HepG2 (cell line): ENCODE measurements at regions not wholly inside any gene's neighbourhood (a gene's known extent, or its start where the extent isn't known, plus 50 kb on each side); places are given as distances from the start of the nearest gene placed in this dataset.

ENCODE experiments used
- ATAC-seq: fragments of 200-7000 bp; cut with Tn5 transposase; 3 replicates; pipeline ENCODE4 v1.9.1; 2020; ENCODE audit warnings: mild to moderate bottlenecking, moderate library complexity
- BruUV-seq: library from RNA; stranded (reverse); fragments of 400-500 nt; replicated peaks from 2 replicates; lab custom pipeline; 2021; lab: Mats Ljungman, UMichigan
- CTCF ChIA-PET: fragments of 300-600 bp; formaldehyde crosslinking; extraction: SDS; loops from one replicate; lab custom pipeline; 2021; ENCODE audit warnings: low total read pairs, inconsistent platforms, low intra/inter-chr PET ratio; lab: Yijun Ruan, JAX
- POLR2A ChIA-PET: fragments of 350-600 bp; sonication (Branson Sonifier 250); formaldehyde crosslinking; loops from one replicate; lab custom pipeline; 2020; ENCODE audit warnings: antibody characterized with exemption, inconsistent platforms; lab: Yijun Ruan, JAX
- DNase-seq: peaks from one replicate; pipeline ENCODE4 v3.0.0-alpha.2; 2015; ENCODE audit warnings: low spot score
- FAIRE-seq: peaks from 3 replicates; lab custom pipeline; 2011; peaks lifted over from hg19 to GRCh38; lab: Jason Lieb, UNC
- H2AFZ ChIP-seq: one replicate; pipeline ENCODE4 v1.6.1; 2011; ENCODE audit warnings: low read length, inconsistent platforms
- H3K27ac ChIP-seq: fragments of 300-600 bp; 3 replicates; pipeline ENCODE4 v1.8.0; 2011; ENCODE audit warnings: mixed run types, mild to moderate bottlenecking, mixed read lengths, low read length, inconsistent platforms; ENCODE audit not compliant: insufficient read depth; ENCODE audit errors: extremely low read length
- H3K27me3 ChIP-seq, 2 experiments: fragments of 200-600 bp in 1 of 2; 2 replicates in 1 of 2; 3 replicates in 1 of 2; pipeline versions ENCODE4 v1.6.0 to v1.8.0; 2011; ENCODE audit warnings: low read length in 2 of 2, mild to moderate bottlenecking in 2 of 2, moderate library complexity in 2 of 2, inconsistent platforms in 1 of 2; ENCODE audit not compliant: insufficient read depth in 2 of 2, control insufficient read depth in 1 of 2
- H3K36me3 ChIP-seq, 2 experiments: fragments of 200-600 bp in 1 of 2; replicated peaks in 1 of 2; 2 replicates in 1 of 2; 3 replicates in 1 of 2; pipeline versions ENCODE4 v1.5.1 to v1.8.0; 2011; ENCODE audit warnings: low read length in 2 of 2, inconsistent platforms in 1 of 2; ENCODE audit not compliant: insufficient read depth in 2 of 2, control insufficient read depth in 1 of 2
- H3K4me1 ChIP-seq: 2 replicates; pipeline ENCODE4 v1.5.1; 2012; ENCODE audit warnings: low read length, inconsistent platforms; ENCODE audit not compliant: insufficient read depth
- H3K4me2 ChIP-seq: 2 replicates; pipeline ENCODE4 v1.6.0; 2011; ENCODE audit warnings: low read depth, low read length, inconsistent platforms
- H3K4me3 ChIP-seq, 3 experiments: fragments of 200-600 bp in 1 of 3; sonication (generic), shearing (Covaris generic) in 1 of 3; replicated peaks in 1 of 3; 2 replicates each; pipeline ENCODE4 v1.5.1; 2011 to 2016; ENCODE audit warnings: low read length in 3 of 3, inconsistent platforms in 2 of 3, low read depth in 2 of 3, mild to moderate bottlenecking in 2 of 3, control low read depth in 1 of 3, mixed read lengths in 1 of 3; ENCODE audit not compliant: insufficient read depth in 1 of 3
- H3K79me2 ChIP-seq: one replicate; pipeline ENCODE4 v1.6.1; 2011; ENCODE audit warnings: low read length, inconsistent platforms; ENCODE audit not compliant: insufficient read depth
- H3K9ac ChIP-seq: 2 replicates; pipeline ENCODE4 v1.6.0; 2011; ENCODE audit warnings: mild to moderate bottlenecking, low read depth, low read length, inconsistent platforms; ENCODE audit not compliant: insufficient read depth
- H3K9me3 ChIP-seq: 2 replicates; pipeline ENCODE4 v1.5.1; 2012; ENCODE audit warnings: mild to moderate bottlenecking, low read length
- H4K20me1 ChIP-seq: 2 replicates; pipeline ENCODE4 v1.6.0; 2011; ENCODE audit warnings: inconsistent platforms, mild to moderate bottlenecking, low read length, moderate library complexity; ENCODE audit not compliant: insufficient read depth
- CTCF ChIP-seq: sonication (generic); formaldehyde crosslinking; IDR thresholded peaks from 2 replicates; pipeline ENCODE4 v1.5.0; 2020; ENCODE audit warnings: mild to moderate bottlenecking, missing genetic modification reagents, moderate library complexity
- GMEB2 ChIP-seq: IDR thresholded peaks from 2 replicates; pipeline ENCODE4 v1.6.1; 2016; ENCODE audit warnings: missing biosample characterization, missing genetic modification reagents, low read depth
- MBD4 ChIP-seq: IDR thresholded peaks from 2 replicates; pipeline ENCODE4 v1.6.1; 2012; ENCODE audit warnings: low read length, inconsistent platforms, borderline replicate concordance
- SRSF1 ChIP-seq: fragments of 200-400 bp; formaldehyde crosslinking; optimal IDR thresholded peaks from 2 replicates; pipeline ENCODE3; 2017; ENCODE audit warnings: mild to moderate bottlenecking, low read depth, low read length, moderate library complexity
- STAG1 ChIP-seq: sonication (generic); formaldehyde crosslinking; IDR thresholded peaks from 2 replicates; pipeline ENCODE4 v1.4.0; 2020; ENCODE audit warnings: missing genetic modification reagents
- THAP11 ChIP-seq: IDR thresholded peaks from 2 replicates; pipeline ENCODE4 v1.6.1; 2016; ENCODE audit warnings: missing biosample characterization, missing genetic modification reagents
- ZNF446 ChIP-seq: sonication (generic); formaldehyde crosslinking; IDR thresholded peaks from 2 replicates; pipeline ENCODE4 v1.5.0; 2020; ENCODE audit warnings: mild to moderate bottlenecking, missing genetic modification reagents
- ZZZ3 ChIP-seq: sonication (generic); formaldehyde crosslinking; IDR thresholded peaks from 2 replicates; pipeline ENCODE4 v1.4.0; 2020; ENCODE audit warnings: missing genetic modification reagents, mild to moderate bottlenecking, borderline replicate concordance
- WGBS: methylation state at CpG from one replicate; pipeline ENCODE4 v1.1.6; 2017; ENCODE audit warnings: low lambda C conversion rate; 5-methylcytosine and 5-hydroxymethylcytosine counted together
- in situ Hi-C: cut with HindIII; loops from 2 replicates; pipeline ENCODE4 v1.10.0; 2017; ENCODE audit warnings: low pct_unique_long_range_greater_than_20kb; ENCODE audit not compliant: extremely low pct_ligation_motif_present
- intact Hi-C: fragments of 100-400 bp; cut with micrococcal nuclease; formaldehyde crosslinking; loops from one replicate; pipeline ENCODE4 v1.10.0; 2022; ENCODE audit not compliant: unreplicated experiment

GRCh38 chr4:188341428-188341827 is 202.2 kb downstream of the TRIML1 start:
- no peak overlapping the region for H3K4me3 ChIP-seq
- no peaks in the 10 kb centered on the region for H3K9me3 ChIP-seq
- H3K79me2 ChIP-seq, result no peaks in the 10 kb centered on the region
- H3K36me3 ChIP-seq, result no peaks in the 10 kb centered on the region
- no peak for FAIRE-seq
- POLR2A ChIA-PET, result no interaction called here
- DNase-seq, result peak; percentile 2
- peak; percentile 48; the same call in 2 of the 3 replicates for ATAC-seq
- no peak overlapping the region for H3K4me2 ChIP-seq
- in situ Hi-C loops (no loop called here), intact Hi-C loops (no loop called here)
- no peaks in the 10 kb centered on the region for H3K4me1 ChIP-seq
- WGBS, result 17% methylated on average over 7 of the region's 7 CpGs
- no peak overlapping the region for H2AFZ ChIP-seq
- H3K9ac ChIP-seq, result no peak overlapping the region
- TF ChIP-seq GMEB2 (CRISPR knock-in tag) (no peak), MBD4 (no peak), THAP11 (CRISPR knock-in tag) (no peak), SRSF1 (no peak), ZZZ3 (CRISPR knock-in tag) (no peak), CTCF (CRISPR knock-in tag) (peak; percentile 24; the same call in 1 of the 2 replicates), STAG1 (CRISPR knock-in tag) (peak; percentile 33; the same call in 1 of the 2 replicates), ZNF446 (CRISPR knock-in tag) (no peak)
- no TSS peak for BruUV-seq
- CTCF ChIA-PET, result no interaction called here
- peaks cover 0 to 8% of the 10 kb centered on the region in 2 experiments; a peak in 3 of 5 replicates for H3K27me3 ChIP-seq
- H4K20me1 ChIP-seq, result no peaks in the 10 kb centered on the region
- H3K27ac ChIP-seq, result no peak overlapping the region
